HEK293T (cell line): ENCODE measurements at regions not wholly inside any gene's neighbourhood (a gene's known extent, or its start where the extent isn't known, plus 50 kb on each side); places are given as distances from the start of the nearest gene placed in this dataset.

Source experiments
- ELF4 ChIP-seq: fragments of 450-650 bp; IDR thresholded peaks from 2 replicates; pipeline ENCODE4 v1.6.1; 2017; ENCODE audit warnings: antibody characterized with exemption
- FOXA1 ChIP-seq: fragments of 450-650 bp; IDR thresholded peaks from 2 replicates; pipeline ENCODE4 v1.6.1; 2016; ENCODE audit warnings: mild to moderate bottlenecking
- FOXM1 ChIP-seq: fragments of 450-650 bp; IDR thresholded peaks from 2 replicates; pipeline ENCODE4 v1.6.1; 2017; ENCODE audit warnings: mild to moderate bottlenecking, borderline replicate concordance
- SUZ12 ChIP-seq: fragments of 450-650 bp; IDR thresholded peaks from 2 replicates; pipeline ENCODE4 v1.6.1; 2016; ENCODE audit warnings: mild to moderate bottlenecking
- TARDBP ChIP-seq: fragments of 450-650 bp; IDR thresholded peaks from 2 replicates; pipeline ENCODE4 v1.6.1; 2016
- TF ChIP-seq, protein P1 (sequence below): fragments of 450-650 bp; IDR thresholded peaks from 2 replicates; pipeline ENCODE4 v1.6.1; 2016

DNA sequence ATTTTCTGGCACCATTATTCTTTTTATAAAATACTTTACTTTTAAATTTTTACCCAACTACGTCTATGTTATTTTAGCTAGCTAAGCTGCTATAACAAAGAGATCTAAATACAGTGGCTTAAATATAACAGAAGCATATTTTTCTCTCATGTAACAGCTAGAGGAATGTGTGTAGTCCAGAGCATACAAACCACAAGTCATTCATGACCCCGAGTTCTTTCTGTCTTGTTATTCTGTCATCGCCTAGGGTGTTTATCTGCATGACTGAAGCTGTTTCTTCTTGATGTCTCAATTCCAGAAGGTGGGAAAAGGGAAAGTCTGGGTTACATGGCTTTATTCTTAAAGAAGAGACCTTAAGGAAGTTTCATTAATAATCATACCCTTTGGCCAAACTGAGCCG, 136.9 kb upstream of the RFX3 start:
- TF ChIP-seq FOXM1 (no peak), TARDBP (no peak), ELF4 (no peak), FOXA1 (no peak), SUZ12 (no peak)
- TF ChIP-seq, protein P1, sequence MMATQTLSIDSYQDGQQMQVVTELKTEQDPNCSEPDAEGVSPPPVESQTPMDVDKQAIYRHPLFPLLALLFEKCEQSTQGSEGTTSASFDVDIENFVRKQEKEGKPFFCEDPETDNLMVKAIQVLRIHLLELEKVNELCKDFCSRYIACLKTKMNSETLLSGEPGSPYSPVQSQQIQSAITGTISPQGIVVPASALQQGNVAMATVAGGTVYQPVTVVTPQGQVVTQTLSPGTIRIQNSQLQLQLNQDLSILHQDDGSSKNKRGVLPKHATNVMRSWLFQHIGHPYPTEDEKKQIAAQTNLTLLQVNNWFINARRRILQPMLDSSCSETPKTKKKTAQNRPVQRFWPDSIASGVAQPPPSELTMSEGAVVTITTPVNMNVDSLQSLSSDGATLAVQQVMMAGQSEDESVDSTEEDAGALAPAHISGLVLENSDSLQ, result no peak
